ENCODE measurements at regions not wholly inside any gene's neighbourhood (a gene's known extent, or its start where the extent isn't known, plus 50 kb on each side); places are given as distances from the start of the nearest gene placed in this dataset.

- DNase-seq (ENCODE audit: low read depth) = no peak
- H3K4me3 ChIP-seq (ENCODE audit: low read depth, low read length) = no peak overlapping the region
- H3K27me3 ChIP-seq (ENCODE audit: control insufficient read depth, insufficient read depth, low read length) = no peaks in the 10 kb centered on the region
- no peaks in the 10 kb centered on the region for H3K36me3 ChIP-seq (ENCODE audit: control insufficient read depth, insufficient read depth, low read length)
- TF ChIP-seq CTCF (IDR thresholded peaks at IDR 0.05; ENCODE audit: insufficient read depth, low read length, poor library complexity, severe bottlenecking) = no peak
Measured at GRCh38 chrX:110414273-110414672, 55.6 kb downstream of the RTL9 start.

- no peaks in the 10 kb centered on the region for H3K27me3 ChIP-seq (ENCODE audit: control insufficient read depth, insufficient read depth, low read length)
- no peak for TF ChIP-seq CTCF (IDR thresholded peaks at IDR 0.05; ENCODE audit: insufficient read depth, low read length, poor library complexity, severe bottlenecking)
- no peaks in the 10 kb centered on the region for H3K36me3 ChIP-seq (ENCODE audit: control insufficient read depth, insufficient read depth, low read length)
- H3K4me3 ChIP-seq (ENCODE audit: low read depth, low read length) = no peak overlapping the region
- no peak for DNase-seq (ENCODE audit: low read depth)
Measured at GRCh38 chrX:110414679-110415439, 56.2 kb downstream of the RTL9 start.

- DNase-seq (ENCODE audit: low read depth) = no peak
- H3K4me3 ChIP-seq (ENCODE audit: low read depth, low read length) = no peak overlapping the region
- TF ChIP-seq CTCF (IDR thresholded peaks at IDR 0.05; ENCODE audit: insufficient read depth, low read length, poor library complexity, severe bottlenecking) = no peak
- no peaks in the 10 kb centered on the region for H3K36me3 ChIP-seq (ENCODE audit: control insufficient read depth, insufficient read depth, low read length)
- no peaks in the 10 kb centered on the region for H3K27me3 ChIP-seq (ENCODE audit: control insufficient read depth, insufficient read depth, low read length)
Measured at GRCh38 chrX:110415440-110416170, 57.0 kb downstream of the RTL9 start.

- H3K27me3 ChIP-seq (ENCODE audit: control insufficient read depth, insufficient read depth, low read length) = no peaks in the 10 kb centered on the region
- H3K36me3 ChIP-seq (ENCODE audit: control insufficient read depth, insufficient read depth, low read length) = no peaks in the 10 kb centered on the region
- no peak overlapping the region for H3K4me3 ChIP-seq (ENCODE audit: low read depth, low read length)
- DNase-seq (ENCODE audit: low read depth) = no peak
- TF ChIP-seq CTCF (IDR thresholded peaks at IDR 0.05; ENCODE audit: insufficient read depth, low read length, poor library complexity, severe bottlenecking) = no peak
Measured at GRCh38 chrX:110417128-110417527, 58.5 kb downstream of the RTL9 start.

GRCh38 chrX:110418316-110419235 is 59.9 kb downstream of the RTL9 start:
- no peak for DNase-seq (ENCODE audit: low read depth)

More at GRCh38 chrX:110418316-110419235, 59.9 kb downstream of the RTL9 start:
- Histone ChIP-seq H3K27me3 (ENCODE audit: control insufficient read depth, insufficient read depth, low read length) (no peaks in the 10 kb centered on the region), H3K36me3 (ENCODE audit: control insufficient read depth, insufficient read depth, low read length) (no peaks in the 10 kb centered on the region), H3K4me3 (ENCODE audit: low read depth, low read length) (no peak overlapping the region)
- TF ChIP-seq CTCF (IDR thresholded peaks at IDR 0.05; ENCODE audit: insufficient read depth, low read length, poor library complexity, severe bottlenecking) = peak; percentile 54
